GM19193 (cell line): ENCODE measurements at regions not wholly inside any gene's neighbourhood (a gene's known extent, or its start where the extent isn't known, plus 50 kb on each side); places are given as distances from the start of the nearest gene placed in this dataset.

Experiments used
- POLR2A ChIP-seq: IDR thresholded peaks from 4 replicates; pipeline ENCODE4 v1.6.1; 2011; ENCODE audit not compliant: insufficient read depth, insufficient read length; ENCODE audit errors: extremely low read depth

DNA sequence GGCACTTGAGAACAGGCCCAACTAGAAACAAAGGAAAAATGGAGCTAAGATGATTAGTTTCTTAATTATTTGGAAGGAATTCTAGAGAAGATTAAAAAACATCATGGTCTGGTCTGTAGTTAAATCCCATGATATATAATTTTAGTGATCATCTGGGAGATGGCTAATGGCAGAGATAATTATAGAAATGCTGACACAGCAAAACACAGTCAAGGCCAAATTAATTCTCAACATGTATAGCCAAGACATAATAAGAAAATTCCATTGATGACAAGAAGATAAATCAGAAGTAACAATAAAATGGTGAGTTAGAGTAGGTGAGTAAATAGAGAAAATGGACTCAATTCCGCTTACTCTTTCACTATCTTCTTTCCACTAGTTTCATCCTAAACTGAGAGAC is 59.2 kb upstream of the ITGA4 start:
- no peak for TF ChIP-seq POLR2A

DNA sequence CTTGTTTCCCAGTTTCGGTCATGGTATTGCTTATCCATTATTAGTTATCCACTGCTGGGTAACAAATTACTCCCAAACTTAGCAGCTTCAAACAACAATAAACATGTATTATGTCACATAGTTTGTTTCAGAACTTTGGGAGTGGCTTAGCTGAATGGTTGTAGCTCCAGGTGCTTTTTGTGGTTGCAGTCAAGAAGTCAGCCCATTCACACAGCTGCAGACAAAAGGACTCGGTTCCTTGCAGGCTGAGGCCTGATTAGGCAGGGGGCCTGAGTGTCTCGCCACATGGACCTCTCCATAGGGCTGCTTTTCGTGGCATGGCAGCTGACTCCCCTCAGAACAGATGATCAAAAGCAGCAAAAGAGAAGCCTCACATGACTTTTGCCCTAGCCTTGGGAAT is 58.2 kb upstream of the ITGA4 start:
- TF ChIP-seq POLR2A: no peak

GRCh38 chr2:181404472-181404871 is 52.7 kb upstream of the ITGA4 start:
- no peak for TF ChIP-seq POLR2A

GRCh38 chr2:181407171-181407570 is 50.0 kb upstream of the ITGA4 start:
- no peak for TF ChIP-seq POLR2A
